ENCODE measurements at regions not wholly inside any gene's neighbourhood (a gene's known extent, or its start where the extent isn't known, plus 50 kb on each side); places are given as distances from the start of the nearest gene placed in this dataset.

DNA sequence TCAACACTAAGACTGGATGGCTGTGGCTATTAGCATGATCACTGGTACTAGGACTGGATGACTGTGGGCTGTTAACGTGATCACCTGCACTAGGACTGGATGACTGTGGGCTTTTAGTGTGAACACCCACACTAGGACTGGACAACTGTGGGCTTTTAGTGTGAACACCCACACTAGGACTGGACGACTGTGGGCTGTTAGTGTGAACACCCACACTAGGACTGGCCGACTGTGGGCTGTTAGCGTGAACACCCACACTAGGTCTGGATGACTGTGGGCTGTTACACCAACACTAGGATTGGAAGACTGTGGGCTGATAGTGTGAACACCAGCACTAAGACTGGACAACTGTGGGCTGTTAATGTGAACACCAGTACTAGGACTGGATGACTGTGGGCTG is 329.2 kb downstream of the OSTF1 start:
- ChIA-PET POLR2A (no interaction called here), CTCF (no interaction called here)
- DNase-seq (ENCODE audit: low read depth, low spot score) (no peak), ATAC-seq (no peak)
- H3K27me3 ChIP-seq (ENCODE audit: control insufficient read depth, insufficient read depth, low read length) = no peaks in the 10 kb centered on the region
- no peaks in the 10 kb centered on the region for H3K4me1 ChIP-seq (ENCODE audit: control insufficient read depth, insufficient read depth, low read length)
- BruUV-seq (replicated peaks) = no TSS peak
- H3K9me3 ChIP-seq (ENCODE audit: control insufficient read depth, insufficient read depth, low read depth, low read length) = no peaks in the 10 kb centered on the region
- no peak overlapping the region for H3K4me3 ChIP-seq (ENCODE audit: low read depth in 2 of 2, low read length in 2 of 2)
- in situ Hi-C loops (cut with HindIII; ENCODE audit: low pct_unique_long_range_greater_than_20kb, low sequenced_read_pairs) = no loop called here
- TF ChIP-seq SIN3A (IDR thresholded peaks at IDR 0.05; ENCODE audit: borderline replicate concordance, insufficient read depth, low read depth, low read length) (no peak), TCF7L2 (IDR thresholded peaks at IDR 0.05; ENCODE audit: low read depth, low read length) (no peak), POLR2AphosphoS5 (IDR thresholded peaks at IDR 0.05; ENCODE audit: low read depth, low read length) (no peak)
- intact Hi-C loops (cut with micrococcal nuclease; ENCODE audit: unreplicated experiment) = no loop called here
- H3K27ac ChIP-seq (ENCODE audit: low read length) = no peak overlapping the region
- H3K36me3 ChIP-seq (ENCODE audit: control insufficient read depth, insufficient read depth, low read length) = no peaks in the 10 kb centered on the region

DNA sequence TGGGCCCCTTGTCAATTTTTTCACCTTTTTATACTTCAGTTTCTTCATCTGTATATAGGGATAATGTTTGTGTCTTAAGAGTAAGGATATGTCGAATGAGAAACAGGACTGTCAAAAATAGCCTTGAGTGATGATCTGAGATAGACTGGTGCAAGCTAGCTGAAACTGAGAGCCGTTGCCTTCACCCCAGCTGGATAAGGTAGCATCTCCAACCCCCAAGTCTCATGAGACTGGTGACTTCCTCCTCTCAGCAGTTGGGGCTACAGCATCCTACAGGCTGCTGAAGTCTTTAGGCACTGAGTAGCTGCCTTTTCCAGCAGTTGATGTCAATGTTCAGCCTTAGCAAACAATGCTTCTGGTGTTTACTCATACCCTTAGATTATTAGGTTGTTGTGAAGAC is 330.2 kb downstream of the OSTF1 start:
- intact Hi-C loops (cut with micrococcal nuclease; ENCODE audit: unreplicated experiment) (no loop called here), in situ Hi-C loops (cut with HindIII; ENCODE audit: low pct_unique_long_range_greater_than_20kb, low sequenced_read_pairs) (no loop called here)
- Histone ChIP-seq H3K4me1 (ENCODE audit: control insufficient read depth, insufficient read depth, low read length) (no peaks in the 10 kb centered on the region), H3K27me3 (ENCODE audit: control insufficient read depth, insufficient read depth, low read length) (no peaks in the 10 kb centered on the region), H3K9me3 (ENCODE audit: control insufficient read depth, insufficient read depth, low read depth, low read length) (no peaks in the 10 kb centered on the region), H3K27ac (ENCODE audit: low read length) (no peak overlapping the region), H3K36me3 (ENCODE audit: control insufficient read depth, insufficient read depth, low read length) (no peaks in the 10 kb centered on the region), H3K4me3 (ENCODE audit: low read depth in 2 of 2, low read length in 2 of 2) (no peak overlapping the region)
- no peak for DNase-seq (ENCODE audit: low read depth, low spot score)
- ChIA-PET CTCF (no interaction called here), POLR2A (interaction anchor here (0.5 kb wide), 1 partner anchor 588 kb away, joined by 11 read pairs; no protein-coding TSS in a partner anchor)
- no peak for ATAC-seq
- TF ChIP-seq POLR2AphosphoS5 (IDR thresholded peaks at IDR 0.05; ENCODE audit: low read depth, low read length) = no peak
- TF ChIP-seq, protein P1, sequence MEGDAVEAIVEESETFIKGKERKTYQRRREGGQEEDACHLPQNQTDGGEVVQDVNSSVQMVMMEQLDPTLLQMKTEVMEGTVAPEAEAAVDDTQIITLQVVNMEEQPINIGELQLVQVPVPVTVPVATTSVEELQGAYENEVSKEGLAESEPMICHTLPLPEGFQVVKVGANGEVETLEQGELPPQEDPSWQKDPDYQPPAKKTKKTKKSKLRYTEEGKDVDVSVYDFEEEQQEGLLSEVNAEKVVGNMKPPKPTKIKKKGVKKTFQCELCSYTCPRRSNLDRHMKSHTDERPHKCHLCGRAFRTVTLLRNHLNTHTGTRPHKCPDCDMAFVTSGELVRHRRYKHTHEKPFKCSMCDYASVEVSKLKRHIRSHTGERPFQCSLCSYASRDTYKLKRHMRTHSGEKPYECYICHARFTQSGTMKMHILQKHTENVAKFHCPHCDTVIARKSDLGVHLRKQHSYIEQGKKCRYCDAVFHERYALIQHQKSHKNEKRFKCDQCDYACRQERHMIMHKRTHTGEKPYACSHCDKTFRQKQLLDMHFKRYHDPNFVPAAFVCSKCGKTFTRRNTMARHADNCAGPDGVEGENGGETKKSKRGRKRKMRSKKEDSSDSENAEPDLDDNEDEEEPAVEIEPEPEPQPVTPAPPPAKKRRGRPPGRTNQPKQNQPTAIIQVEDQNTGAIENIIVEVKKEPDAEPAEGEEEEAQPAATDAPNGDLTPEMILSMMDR (IDR thresholded peaks at IDR 0.05) = no peak
- no peak for TF ChIP-seq TCF7L2 (IDR thresholded peaks at IDR 0.05; ENCODE audit: low read depth, low read length)
- TF ChIP-seq, protein P2, sequence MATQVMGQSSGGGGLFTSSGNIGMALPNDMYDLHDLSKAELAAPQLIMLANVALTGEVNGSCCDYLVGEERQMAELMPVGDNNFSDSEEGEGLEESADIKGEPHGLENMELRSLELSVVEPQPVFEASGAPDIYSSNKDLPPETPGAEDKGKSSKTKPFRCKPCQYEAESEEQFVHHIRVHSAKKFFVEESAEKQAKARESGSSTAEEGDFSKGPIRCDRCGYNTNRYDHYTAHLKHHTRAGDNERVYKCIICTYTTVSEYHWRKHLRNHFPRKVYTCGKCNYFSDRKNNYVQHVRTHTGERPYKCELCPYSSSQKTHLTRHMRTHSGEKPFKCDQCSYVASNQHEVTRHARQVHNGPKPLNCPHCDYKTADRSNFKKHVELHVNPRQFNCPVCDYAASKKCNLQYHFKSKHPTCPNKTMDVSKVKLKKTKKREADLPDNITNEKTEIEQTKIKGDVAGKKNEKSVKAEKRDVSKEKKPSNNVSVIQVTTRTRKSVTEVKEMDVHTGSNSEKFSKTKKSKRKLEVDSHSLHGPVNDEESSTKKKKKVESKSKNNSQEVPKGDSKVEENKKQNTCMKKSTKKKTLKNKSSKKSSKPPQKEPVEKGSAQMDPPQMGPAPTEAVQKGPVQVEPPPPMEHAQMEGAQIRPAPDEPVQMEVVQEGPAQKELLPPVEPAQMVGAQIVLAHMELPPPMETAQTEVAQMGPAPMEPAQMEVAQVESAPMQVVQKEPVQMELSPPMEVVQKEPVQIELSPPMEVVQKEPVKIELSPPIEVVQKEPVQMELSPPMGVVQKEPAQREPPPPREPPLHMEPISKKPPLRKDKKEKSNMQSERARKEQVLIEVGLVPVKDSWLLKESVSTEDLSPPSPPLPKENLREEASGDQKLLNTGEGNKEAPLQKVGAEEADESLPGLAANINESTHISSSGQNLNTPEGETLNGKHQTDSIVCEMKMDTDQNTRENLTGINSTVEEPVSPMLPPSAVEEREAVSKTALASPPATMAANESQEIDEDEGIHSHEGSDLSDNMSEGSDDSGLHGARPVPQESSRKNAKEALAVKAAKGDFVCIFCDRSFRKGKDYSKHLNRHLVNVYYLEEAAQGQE (IDR thresholded peaks at IDR 0.05; ENCODE audit: insufficient read depth in 1 of 2, low read depth in 2 of 2, low read length in 1 of 2) = no peak
- TF ChIP-seq SIN3A (IDR thresholded peaks at IDR 0.05; ENCODE audit: borderline replicate concordance, insufficient read depth, low read depth, low read length) = no peak
- no TSS peak for BruUV-seq (replicated peaks)

DNA sequence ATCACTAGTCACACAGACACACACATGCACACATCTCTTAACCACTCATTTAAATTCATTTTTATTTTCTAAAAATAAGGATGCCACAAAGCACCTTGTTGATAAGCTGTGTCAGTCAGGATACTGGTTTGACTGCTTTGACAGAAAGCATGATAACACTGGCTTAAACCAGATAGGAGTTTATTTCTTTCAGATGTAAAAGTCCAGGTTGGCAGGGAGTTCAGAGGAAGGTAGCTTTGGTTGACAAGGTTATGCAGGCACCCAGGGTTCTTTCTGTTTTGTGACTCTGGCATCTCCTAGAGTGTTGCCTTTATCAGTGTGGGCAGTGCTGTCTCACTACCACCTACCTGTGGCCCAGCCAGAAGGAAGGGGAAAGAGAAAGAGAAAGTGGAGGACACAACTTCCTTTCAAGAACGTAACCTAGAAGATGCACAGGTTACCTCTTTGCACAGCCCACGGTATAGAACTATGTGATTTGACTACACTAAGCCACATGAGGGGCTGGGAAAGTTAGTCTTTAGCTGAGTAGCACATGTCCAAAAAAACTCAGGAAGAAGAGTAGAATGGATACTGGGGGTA is 334.7 kb downstream of the OSTF1 start:
- H3K4me1 ChIP-seq (ENCODE audit: control insufficient read depth, insufficient read depth, low read length) = no peaks in the 10 kb centered on the region
- ChIA-PET CTCF (no interaction called here), POLR2A (no interaction called here)
- H3K36me3 ChIP-seq (ENCODE audit: control insufficient read depth, insufficient read depth, low read length) = no peaks in the 10 kb centered on the region
- no peak for ATAC-seq
- in situ Hi-C loops (cut with HindIII; ENCODE audit: low pct_unique_long_range_greater_than_20kb, low sequenced_read_pairs) (no loop called here), intact Hi-C loops (cut with micrococcal nuclease; ENCODE audit: unreplicated experiment) (no loop called here)
- TF ChIP-seq, protein P1 (IDR thresholded peaks at IDR 0.05) = no peak
- TF ChIP-seq POLR2AphosphoS5 (IDR thresholded peaks at IDR 0.05; ENCODE audit: low read depth, low read length) (no peak), TCF7L2 (IDR thresholded peaks at IDR 0.05; ENCODE audit: low read depth, low read length) (no peak), SIN3A (IDR thresholded peaks at IDR 0.05; ENCODE audit: borderline replicate concordance, insufficient read depth, low read depth, low read length) (no peak)
- TF ChIP-seq, protein P2 (IDR thresholded peaks at IDR 0.05; ENCODE audit: insufficient read depth in 1 of 2, low read depth in 2 of 2, low read length in 1 of 2) = no peak
- H3K4me3 ChIP-seq (ENCODE audit: low read depth in 2 of 2, low read length in 2 of 2) = no peak overlapping the region
- BruUV-seq (replicated peaks) = no TSS peak
- H3K27ac ChIP-seq (ENCODE audit: low read length) = no peak overlapping the region
- H3K27me3 ChIP-seq (ENCODE audit: control insufficient read depth, insufficient read depth, low read length) = no peaks in the 10 kb centered on the region
- H3K9me3 ChIP-seq (ENCODE audit: control insufficient read depth, insufficient read depth, low read depth, low read length) = no peaks in the 10 kb centered on the region
- DNase-seq (ENCODE audit: low read depth, low spot score) = no peak
